AG10803 (cell line): ENCODE measurements at regions not wholly inside any gene's neighbourhood (a gene's known extent, or its start where the extent isn't known, plus 50 kb on each side); places are given as distances from the start of the nearest gene placed in this dataset.
"Not testable (repeated sequence)": the region's sequence is repeated elsewhere in the genome, so short reads cannot be mapped to it uniquely, and the experiment has no call there.

ENCODE experiments used
- DNase-seq: peaks from one replicate; pipeline ENCODE4 v3.0.0; 2010; ENCODE audit warnings: low read depth
- H3K4me3 ChIP-seq: 2 replicates; pipeline ENCODE4 v1.5.1; 2011; ENCODE audit warnings: mild to moderate bottlenecking, low read length, control low read depth
- TF ChIP-seq, protein P1 (sequence below): conservative IDR thresholded peaks from 2 replicates; pipeline ENCODE4 v1.5.1; 2011; ENCODE audit warnings: mild to moderate bottlenecking, low read length, control low read depth, inconsistent platforms

- no peak overlapping the region for H3K4me3 ChIP-seq
- TF ChIP-seq, protein P1, sequence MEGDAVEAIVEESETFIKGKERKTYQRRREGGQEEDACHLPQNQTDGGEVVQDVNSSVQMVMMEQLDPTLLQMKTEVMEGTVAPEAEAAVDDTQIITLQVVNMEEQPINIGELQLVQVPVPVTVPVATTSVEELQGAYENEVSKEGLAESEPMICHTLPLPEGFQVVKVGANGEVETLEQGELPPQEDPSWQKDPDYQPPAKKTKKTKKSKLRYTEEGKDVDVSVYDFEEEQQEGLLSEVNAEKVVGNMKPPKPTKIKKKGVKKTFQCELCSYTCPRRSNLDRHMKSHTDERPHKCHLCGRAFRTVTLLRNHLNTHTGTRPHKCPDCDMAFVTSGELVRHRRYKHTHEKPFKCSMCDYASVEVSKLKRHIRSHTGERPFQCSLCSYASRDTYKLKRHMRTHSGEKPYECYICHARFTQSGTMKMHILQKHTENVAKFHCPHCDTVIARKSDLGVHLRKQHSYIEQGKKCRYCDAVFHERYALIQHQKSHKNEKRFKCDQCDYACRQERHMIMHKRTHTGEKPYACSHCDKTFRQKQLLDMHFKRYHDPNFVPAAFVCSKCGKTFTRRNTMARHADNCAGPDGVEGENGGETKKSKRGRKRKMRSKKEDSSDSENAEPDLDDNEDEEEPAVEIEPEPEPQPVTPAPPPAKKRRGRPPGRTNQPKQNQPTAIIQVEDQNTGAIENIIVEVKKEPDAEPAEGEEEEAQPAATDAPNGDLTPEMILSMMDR = no peak
- no peak for DNase-seq
Observed at GRCh38 chr11:116033931-116034553, 529.8 kb upstream of the CADM1 start.

DNA sequence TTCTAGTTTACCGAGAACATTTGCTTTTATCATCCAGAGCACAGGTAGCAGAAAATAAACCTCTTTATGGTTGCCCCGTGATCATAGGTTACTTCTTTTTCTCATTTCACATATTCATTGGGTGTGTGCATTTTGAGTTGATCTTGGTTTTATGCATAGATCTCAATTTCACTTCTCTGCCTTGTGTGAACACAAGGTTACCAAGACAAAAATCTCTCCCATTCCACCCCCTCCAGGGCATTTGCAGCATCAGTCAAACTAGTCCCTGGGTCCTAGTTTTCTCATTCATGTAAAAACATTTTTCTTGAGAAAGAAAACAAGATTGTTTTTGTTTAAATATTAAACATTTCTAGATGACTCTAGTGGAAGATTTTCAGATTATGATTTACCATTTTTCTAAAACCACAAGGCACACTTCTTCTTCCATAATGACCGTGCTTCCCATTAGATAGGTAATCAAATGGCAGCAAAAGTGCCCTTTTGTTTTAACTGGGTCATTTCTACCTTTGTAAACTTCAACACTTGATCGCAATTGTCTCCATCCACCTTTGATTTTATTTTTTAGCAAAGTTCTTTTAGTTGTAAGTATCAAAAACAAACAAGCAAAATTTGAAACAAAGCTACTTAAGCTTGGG lies 526.6 kb upstream of the CADM1 start:
- DNase-seq = no peak
- TF ChIP-seq, protein P1 = no peak
- H3K4me3 ChIP-seq = no peak overlapping the region

DNA sequence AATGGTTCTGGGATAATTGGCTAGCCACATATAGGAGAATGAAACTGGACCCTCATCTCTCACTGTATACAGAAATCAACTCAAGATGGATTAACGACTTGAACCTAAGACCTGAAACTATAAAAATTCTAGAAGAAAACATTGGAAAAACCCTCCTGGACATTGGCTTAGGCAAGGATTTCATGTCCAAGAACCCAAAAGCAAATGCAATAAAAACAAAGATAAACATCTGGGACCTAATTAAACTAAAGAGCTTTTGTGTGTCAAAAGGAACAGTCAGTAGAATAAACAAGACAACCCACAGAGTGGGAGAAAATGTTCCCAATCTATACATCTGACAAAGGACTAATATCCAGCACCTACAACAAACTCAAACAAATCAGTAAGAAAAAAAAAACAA lies 524.3 kb upstream of the CADM1 start:
- not testable (repeated sequence) for H3K4me3 ChIP-seq, DNase-seq

DNA sequence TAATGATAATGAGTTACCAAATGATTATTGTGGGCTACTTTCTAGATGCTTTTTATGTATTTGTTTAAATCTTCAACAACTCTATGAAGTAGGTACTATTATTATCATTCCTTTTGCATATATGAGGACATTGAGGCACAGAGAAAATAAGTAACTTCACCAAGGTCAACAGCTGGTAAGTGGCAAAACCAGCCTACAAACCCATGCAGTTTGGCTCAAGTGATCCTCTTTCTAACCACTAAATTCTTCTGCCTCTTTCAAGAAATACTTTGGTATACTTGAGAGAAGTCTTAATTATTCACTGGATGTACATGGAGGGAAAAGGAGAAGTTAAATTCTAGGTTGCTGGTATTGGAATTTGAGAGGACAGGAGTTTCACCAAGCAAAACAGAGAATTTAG lies 495.2 kb upstream of the CADM1 start:
- no peak overlapping the region for H3K4me3 ChIP-seq
- DNase-seq = no peak
- TF ChIP-seq, protein P1 = no peak

GRCh38 chr11:115996808-115997188 lies 492.6 kb upstream of the CADM1 start:
- DNase-seq = no peak
- TF ChIP-seq, protein P1 = no peak
- H3K4me3 ChIP-seq = no peak overlapping the region

DNA sequence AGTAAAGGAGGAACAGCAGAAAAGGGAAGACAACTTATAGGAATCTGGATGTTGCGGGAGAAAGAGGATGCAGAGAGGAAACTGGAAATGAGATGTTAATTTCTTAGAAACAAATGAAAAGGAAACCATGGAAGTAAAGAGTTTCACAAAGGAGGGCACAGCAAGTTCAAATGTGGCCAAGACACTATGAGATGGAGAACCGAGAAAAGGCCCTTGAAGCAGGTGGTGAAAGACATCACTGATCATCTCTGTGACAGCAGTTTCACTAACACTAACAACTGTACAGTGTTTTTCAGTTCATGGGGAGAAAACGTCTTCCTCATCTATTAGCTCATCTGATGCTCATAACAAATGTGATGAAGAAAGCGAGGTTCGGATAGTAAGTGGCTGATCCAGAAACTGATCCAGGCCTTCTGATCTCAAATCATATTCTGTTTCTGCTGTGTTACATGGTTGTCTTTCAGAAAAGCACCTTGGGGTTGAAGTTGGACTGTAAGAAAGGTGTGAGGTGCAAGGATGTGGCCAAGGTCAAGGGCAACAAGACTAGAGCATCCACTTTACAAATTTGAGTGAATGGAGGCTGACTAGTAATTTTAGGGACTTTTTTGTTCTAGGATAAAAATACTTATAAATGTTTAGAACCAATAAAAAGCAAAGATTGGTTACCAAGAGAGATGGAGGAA lies 492.1 kb upstream of the CADM1 start:
- TF ChIP-seq, protein P1 = no peak
- no peak for DNase-seq
- H3K4me3 ChIP-seq = no peak overlapping the region

DNA sequence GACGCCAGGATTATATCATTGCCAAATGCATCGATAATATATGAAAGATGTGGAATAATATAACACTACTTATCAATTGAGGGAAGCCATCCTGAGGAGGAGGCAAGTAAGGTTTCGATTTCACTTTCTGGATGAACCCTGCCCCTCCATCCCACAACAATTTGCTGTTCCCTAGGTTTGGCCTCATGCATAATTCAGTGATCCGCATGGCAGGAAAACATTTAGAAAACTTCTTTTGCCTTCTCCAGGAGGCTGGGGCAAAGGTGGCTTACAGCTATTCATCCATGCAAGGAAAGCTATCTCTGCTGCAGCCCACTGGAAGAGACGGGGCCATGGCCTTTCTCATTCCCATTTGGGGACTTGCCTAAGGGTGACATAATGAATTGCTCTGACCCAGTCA lies 489.4 kb upstream of the CADM1 start:
- no peak for DNase-seq

More for the DNA sequence above, 489.4 kb upstream of the CADM1 start:
- H3K4me3 ChIP-seq = no peak overlapping the region
- TF ChIP-seq, protein P1 = no peak
